Mesenchymal stem cell (in vitro differentiated cells and primary cell): ENCODE measurements at regions not wholly inside any gene's neighbourhood (a gene's known extent, or its start where the extent isn't known, plus 50 kb on each side); places are given as distances from the start of the nearest gene placed in this dataset.

Experiments used
- DNase-seq: peaks from one replicate; pipeline ENCODE4 v3.0.0-alpha.2; 2013
- H2AFZ ChIP-seq: one replicate; pipeline ENCODE4 v1.6.1; 2013; ENCODE audit warnings: low read depth, mild to moderate bottlenecking, control low read depth, inconsistent platforms, low read length, moderate library complexity
- H2AK5ac ChIP-seq: 2 replicates; pipeline ENCODE4 v1.6.1; 2013; ENCODE audit warnings: low read length, moderate library complexity, mild to moderate bottlenecking, inconsistent platforms; ENCODE audit not compliant: severe bottlenecking
- H2BK120ac ChIP-seq: one replicate; pipeline ENCODE4 v1.6.1; 2013; ENCODE audit warnings: low read depth, mild to moderate bottlenecking, inconsistent platforms, low read length, moderate library complexity
- H2BK12ac ChIP-seq, 2 experiments: one replicate each; pipeline ENCODE4 v1.6.1; 2013; ENCODE audit warnings: inconsistent platforms in 2 of 2, low read length in 2 of 2, mild to moderate bottlenecking in 2 of 2, moderate library complexity in 2 of 2, control low read depth in 1 of 2
- H2BK15ac ChIP-seq: one replicate; pipeline ENCODE4 v1.6.1; 2013; ENCODE audit warnings: mild to moderate bottlenecking, low read depth, inconsistent platforms; ENCODE audit not compliant: poor library complexity, severe bottlenecking
- H2BK5ac ChIP-seq: 2 replicates; pipeline ENCODE4 v1.6.1; 2013; ENCODE audit warnings: low read depth, mild to moderate bottlenecking, low read length, control low read depth, inconsistent platforms; ENCODE audit not compliant: poor library complexity, severe bottlenecking
- H3K14ac ChIP-seq, 2 experiments: one replicate each; pipeline ENCODE4 v1.6.1; 2013; ENCODE audit warnings: inconsistent platforms in 2 of 2, low read length in 2 of 2, control low read depth in 1 of 2, mild to moderate bottlenecking in 1 of 2, moderate library complexity in 1 of 2
- H3K18ac ChIP-seq, 2 experiments: one replicate each; pipeline ENCODE4 v1.6.1; 2013; ENCODE audit warnings: inconsistent platforms in 2 of 2, low read length in 2 of 2, control low read depth in 1 of 2, low read depth in 1 of 2, mild to moderate bottlenecking in 1 of 2
- H3K23ac ChIP-seq, 2 experiments: one replicate each; pipeline ENCODE4 v1.6.1; 2013; ENCODE audit warnings: inconsistent platforms in 2 of 2, low read length in 2 of 2, mild to moderate bottlenecking in 2 of 2, moderate library complexity in 2 of 2, control low read depth in 1 of 2
- H3K27ac ChIP-seq: 2 replicates; pipeline ENCODE4 v1.5.1; 2013; ENCODE audit warnings: mild to moderate bottlenecking, moderate library complexity, low read length, control low read depth, inconsistent platforms; ENCODE audit not compliant: poor library complexity, severe bottlenecking
- H3K27me3 ChIP-seq, 2 experiments: 2 replicates each; pipeline versions ENCODE4 v1.6.1 to v1.7.0; 2013; ENCODE audit warnings: low read length in 2 of 2, mild to moderate bottlenecking in 2 of 2, moderate library complexity in 2 of 2, control low read depth in 1 of 2, inconsistent platforms in 1 of 2; ENCODE audit not compliant: control insufficient read depth in 1 of 2, insufficient read depth in 1 of 2
- H3K36me3 ChIP-seq, 2 experiments: 2 replicates each; pipeline versions ENCODE4 v1.6.1 to v1.7.0; 2013; ENCODE audit warnings: low read length in 2 of 2, control low read depth in 1 of 2, inconsistent platforms in 1 of 2, low read depth in 1 of 2, mild to moderate bottlenecking in 1 of 2; ENCODE audit not compliant: insufficient read depth in 2 of 2, control insufficient read depth in 1 of 2
- H3K4ac ChIP-seq, 2 experiments: one replicate each; pipeline ENCODE4 v1.6.1; 2013; ENCODE audit warnings: inconsistent platforms in 2 of 2, low read length in 2 of 2, mild to moderate bottlenecking in 2 of 2, moderate library complexity in 2 of 2, control low read depth in 1 of 2, low read depth in 1 of 2
- H3K4me1 ChIP-seq: 2 replicates; pipeline ENCODE4 v1.6.1; 2013; ENCODE audit warnings: low read depth, low read length, control low read depth; ENCODE audit not compliant: control insufficient read depth, insufficient read depth
- H3K4me2 ChIP-seq: 2 replicates; pipeline ENCODE4 v1.6.1; 2013; ENCODE audit warnings: low read length, mild to moderate bottlenecking, inconsistent platforms; ENCODE audit not compliant: poor library complexity, severe bottlenecking
- H3K4me3 ChIP-seq, 2 experiments: 2 replicates each; pipeline versions ENCODE4 v1.5.1 to v1.7.0; 2013; ENCODE audit warnings: low read length in 2 of 2, mild to moderate bottlenecking in 2 of 2, control low read depth in 1 of 2, low read depth in 1 of 2; ENCODE audit not compliant: insufficient read depth in 1 of 2
- H3K79me1 ChIP-seq: replicated peaks from 2 replicates; pipeline ENCODE4 v1.6.1; 2013; ENCODE audit warnings: mild to moderate bottlenecking, control low read depth, low read length, inconsistent platforms; ENCODE audit not compliant: poor library complexity, severe bottlenecking
- H3K9ac ChIP-seq: 2 replicates; pipeline ENCODE4 v1.7.0; 2013; ENCODE audit warnings: mild to moderate bottlenecking, low read length, moderate library complexity
- H3K9me3 ChIP-seq: 2 replicates; pipeline ENCODE4 v1.7.0; 2013; ENCODE audit warnings: mild to moderate bottlenecking, low read length; ENCODE audit not compliant: control insufficient read depth
- H4K8ac ChIP-seq: one replicate; pipeline ENCODE4 v1.6.1; 2013; ENCODE audit warnings: inconsistent platforms, mild to moderate bottlenecking, low read length, moderate library complexity
- H4K91ac ChIP-seq: one replicate; pipeline ENCODE4 v1.6.1; 2013; ENCODE audit warnings: mild to moderate bottlenecking, low read length, inconsistent platforms
- WGBS: methylation state at CpG from one replicate; pipeline ENCODE4 v1.1.7; 2013; ENCODE audit warnings: mixed read lengths; 5-methylcytosine and 5-hydroxymethylcytosine counted together

- H2BK120ac ChIP-seq: no peak overlapping the region
- no peak overlapping the region for H4K91ac ChIP-seq
- no peak overlapping the region for H3K4me2 ChIP-seq
- H3K27ac ChIP-seq: no peak overlapping the region
- H3K18ac ChIP-seq: no peak overlapping the region
- H3K4ac ChIP-seq: no peak overlapping the region
- peaks cover 4% of the 10 kb centered on the region for H3K9me3 ChIP-seq
- H3K36me3 ChIP-seq: no peaks in the 10 kb centered on the region
- 82% methylated on average over 17 of the region's 18 CpGs for WGBS
- no peaks in the 10 kb centered on the region for H3K27me3 ChIP-seq
- H2AK5ac ChIP-seq: no peak overlapping the region
- H2BK12ac ChIP-seq: no peak overlapping the region
- no peaks in the 10 kb centered on the region for H3K79me1 ChIP-seq
- H3K14ac ChIP-seq: no peak overlapping the region
- DNase-seq: no peak
- no peak overlapping the region for H2BK5ac ChIP-seq
- no peak overlapping the region for H3K23ac ChIP-seq
- no peak overlapping the region for H2BK15ac ChIP-seq
- no peak overlapping the region for H2AFZ ChIP-seq
- no peaks in the 10 kb centered on the region for H3K4me1 ChIP-seq
- no peak overlapping the region for H4K8ac ChIP-seq
- no peak overlapping the region for H3K4me3 ChIP-seq
- no peak overlapping the region for H3K9ac ChIP-seq
Measured at GRCh38 chr2:106941372-106941993, 55.5 kb upstream of the ST6GAL2 start.

GRCh38 chr2:106943468-106944200 is 57.7 kb upstream of the ST6GAL2 start:
- Histone ChIP-seq H2BK15ac (no peak overlapping the region), H4K8ac (no peak overlapping the region), H3K14ac (no peak overlapping the region), H2AFZ (no peak overlapping the region), H3K27ac (no peak overlapping the region), H3K4me2 (no peak overlapping the region), H3K36me3 (no peaks in the 10 kb centered on the region), H2BK12ac (no peak overlapping the region), H4K91ac (no peak overlapping the region), H3K9ac (no peak overlapping the region), H3K27me3 (no peaks in the 10 kb centered on the region), H3K23ac (no peak overlapping the region), H3K4me3 (no peak overlapping the region), H3K9me3 (peaks cover 4% of the 10 kb centered on the region), H2BK120ac (no peak overlapping the region), H3K79me1 (no peaks in the 10 kb centered on the region), H3K4ac (no peak overlapping the region), H3K18ac (no peak overlapping the region), H3K4me1 (no peaks in the 10 kb centered on the region), H2BK5ac (no peak overlapping the region), H2AK5ac (no peak overlapping the region)
- WGBS: no CpG with 5 or more reads among the region's 3 CpGs
- no peak for DNase-seq

GRCh38 chr2:106944215-106944614 is 58.2 kb upstream of the ST6GAL2 start:
- Histone ChIP-seq H2BK12ac (no peak overlapping the region), H3K79me1 (no peaks in the 10 kb centered on the region), H3K4me1 (no peaks in the 10 kb centered on the region), H3K36me3 (no peaks in the 10 kb centered on the region), H3K4me3 (no peak overlapping the region), H4K91ac (no peak overlapping the region), H2BK120ac (no peak overlapping the region), H3K9ac (no peak overlapping the region), H3K23ac (no peak overlapping the region), H2BK15ac (no peak overlapping the region), H3K4me2 (no peak overlapping the region), H3K14ac (no peak overlapping the region), H2BK5ac (no peak overlapping the region), H4K8ac (no peak overlapping the region), H2AK5ac (no peak overlapping the region), H3K27ac (no peak overlapping the region), H3K4ac (no peak overlapping the region), H3K9me3 (peaks cover 4% of the 10 kb centered on the region), H3K27me3 (no peaks in the 10 kb centered on the region), H3K18ac (no peak overlapping the region), H2AFZ (no peak overlapping the region)
- 74% methylated on average over 3 of the region's 5 CpGs for WGBS
- peak; percentile 6 for DNase-seq

GRCh38 chr2:106948540-106948939 is 62.6 kb upstream of the ST6GAL2 start:
- H2BK120ac ChIP-seq: no peak overlapping the region
- no peaks in the 10 kb centered on the region for H3K27me3 ChIP-seq
- H3K14ac ChIP-seq: no peak overlapping the region
- no peak overlapping the region for H3K4ac ChIP-seq
- no peak overlapping the region for H3K23ac ChIP-seq
- no peak overlapping the region for H3K4me2 ChIP-seq
- no peak overlapping the region for H3K27ac ChIP-seq
- H3K18ac ChIP-seq: no peak overlapping the region
- H2BK12ac ChIP-seq: no peak overlapping the region
- H3K36me3 ChIP-seq: no peaks in the 10 kb centered on the region
- no peak overlapping the region for H3K4me3 ChIP-seq
- H3K4me1 ChIP-seq: no peaks in the 10 kb centered on the region
- no peaks in the 10 kb centered on the region for H3K79me1 ChIP-seq
- H2BK5ac ChIP-seq: no peak overlapping the region
- H2AK5ac ChIP-seq: no peak overlapping the region
- H2AFZ ChIP-seq: no peak overlapping the region
- no peak overlapping the region for H4K91ac ChIP-seq
- H3K9ac ChIP-seq: no peak overlapping the region
- no peaks in the 10 kb centered on the region for H3K9me3 ChIP-seq
- no peak overlapping the region for H4K8ac ChIP-seq
- DNase-seq: no peak
- H2BK15ac ChIP-seq: no peak overlapping the region
